AG04450 (cell line): ENCODE measurements at regions not wholly inside any gene's neighbourhood (a gene's known extent, or its start where the extent isn't known, plus 50 kb on each side); places are given as distances from the start of the nearest gene placed in this dataset.

ENCODE experiments used
- CTCF ChIA-PET: fragments of 300-600, 350-600 bp; formaldehyde crosslinking; extraction: SDS; loops from one replicate; lab custom pipeline; 2022; ENCODE audit warnings: antibody characterized with exemption, inconsistent platforms; lab: Charles Lee
- POLR2A ChIA-PET: fragments of 350-600 bp; formaldehyde crosslinking; extraction: SDS; loops from one replicate; lab custom pipeline; 2021; ENCODE audit warnings: antibody characterized with exemption, inconsistent platforms; lab: Yijun Ruan, JAX
- DNase-seq: peaks from one replicate; pipeline ENCODE4 v3.0.0-alpha.2; 2011; ENCODE audit warnings: low read depth, low spot score
- H3K27ac ChIP-seq: one replicate; pipeline ENCODE4 v1.5.1; 2012; ENCODE audit warnings: low read depth, low read length, control low read depth
- H3K27me3 ChIP-seq: one replicate; pipeline ENCODE4 v1.6.0; 2012; ENCODE audit warnings: low read length; ENCODE audit not compliant: control insufficient read depth, insufficient read depth
- H3K4me3 ChIP-seq: 2 replicates; pipeline ENCODE4 v1.5.1; 2011; ENCODE audit warnings: mild to moderate bottlenecking, low read depth, low read length, control low read depth
- H3K9me3 ChIP-seq: 2 replicates; pipeline ENCODE4 v1.5.1; 2012; ENCODE audit warnings: low read length; ENCODE audit not compliant: control insufficient read depth, insufficient read depth
- CTCF ChIP-seq: IDR thresholded peaks from 2 replicates; pipeline ENCODE4 v1.5.1; 2011; ENCODE audit warnings: low read depth, low read length, control low read depth, inconsistent platforms

GRCh38 chr9:81128701-81129100 is 560.6 kb downstream of the TLE1 start:
- TF ChIP-seq CTCF = no peak
- no peak overlapping the region for H3K4me3 ChIP-seq
- no peaks in the 10 kb centered on the region for H3K9me3 ChIP-seq
- DNase-seq = no peak
- ChIA-PET POLR2A (no interaction called here), CTCF (no interaction called here)
- H3K27ac ChIP-seq = no peak overlapping the region
- no peaks in the 10 kb centered on the region for H3K27me3 ChIP-seq

DNA sequence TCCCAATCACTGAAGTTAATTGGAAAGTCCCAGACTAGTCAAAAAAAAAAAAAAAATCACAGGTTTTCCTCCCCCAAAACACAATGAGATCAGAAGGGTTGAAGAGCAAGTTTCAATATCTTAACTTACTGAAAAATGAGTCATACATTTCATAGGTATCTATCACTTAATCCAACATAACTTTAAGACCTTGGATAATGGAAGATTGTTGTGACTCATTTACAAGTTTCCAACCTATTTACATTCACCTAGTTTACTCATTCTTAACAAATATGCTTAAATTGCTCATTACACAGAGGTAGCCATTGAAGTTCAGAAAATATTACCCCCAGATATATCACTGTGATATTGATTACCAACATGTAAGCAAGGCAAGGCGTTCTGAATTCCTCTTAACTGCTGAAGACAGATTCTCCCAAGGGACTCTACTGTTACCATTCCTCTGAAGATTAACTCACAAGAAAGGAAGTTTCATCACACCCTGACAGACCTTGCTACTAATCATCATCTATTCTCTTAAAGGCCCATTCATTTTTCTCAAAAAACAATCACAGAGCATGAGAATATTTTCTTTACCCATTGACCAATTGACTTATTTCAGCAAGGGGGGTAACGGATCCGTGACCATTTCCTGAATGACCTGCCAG is 563.8 kb downstream of the TLE1 start:
- H3K9me3 ChIP-seq = peaks cover 6% of the 10 kb centered on the region; the same call in 1 of the 2 replicates
- DNase-seq = no peak
- ChIA-PET POLR2A (no interaction called here), CTCF (interaction anchor here (0.6 kb wide), 1 partner anchor 1445 kb away, joined by 3 read pairs; no protein-coding TSS in a partner anchor)
- no peak for TF ChIP-seq CTCF
- no peaks in the 10 kb centered on the region for H3K27me3 ChIP-seq
- H3K4me3 ChIP-seq = no peak overlapping the region
- H3K27ac ChIP-seq = no peak overlapping the region

DNA sequence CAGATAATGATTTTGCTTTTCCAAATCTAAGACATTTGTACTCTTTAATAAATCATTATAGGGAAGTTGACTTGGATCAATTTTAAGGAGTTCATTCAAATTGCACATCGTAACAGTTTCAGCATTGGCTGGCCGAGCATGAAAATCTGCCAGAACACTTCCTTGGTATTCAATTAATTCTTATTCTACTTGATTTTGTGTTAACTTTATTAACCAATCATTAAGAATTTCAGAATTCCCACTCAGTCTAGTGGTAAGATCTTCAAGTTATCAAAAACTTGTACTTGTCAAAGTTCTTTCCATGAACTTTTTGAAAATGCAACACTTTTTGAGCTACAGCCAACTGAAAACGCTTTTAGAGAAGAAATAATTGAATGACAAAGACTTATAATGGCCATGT is 565.8 kb downstream of the TLE1 start:
- Histone ChIP-seq H3K27ac (no peak overlapping the region), H3K4me3 (no peak overlapping the region), H3K9me3 (peaks cover 6% of the 10 kb centered on the region; the same call in 1 of the 2 replicates), H3K27me3 (no peaks in the 10 kb centered on the region)
- no peak for DNase-seq
- ChIA-PET POLR2A (no interaction called here), CTCF (interaction anchor here (0.5 kb wide), 1 partner anchor 62 kb away, joined by 3 read pairs; no protein-coding TSS in a partner anchor)
- no peak for TF ChIP-seq CTCF

- Histone ChIP-seq H3K27me3 (no peaks in the 10 kb centered on the region), H3K27ac (no peak overlapping the region), H3K9me3 (peaks cover 6% of the 10 kb centered on the region; the same call in 1 of the 2 replicates), H3K4me3 (no peak overlapping the region)
- DNase-seq = no peak
- POLR2A ChIA-PET = no interaction called here
- CTCF ChIA-PET = no interaction called here
- no peak for TF ChIP-seq CTCF
Measured at GRCh38 chr9:81122749-81123148, 566.6 kb downstream of the TLE1 start.

GRCh38 chr9:81119591-81119990 is 569.8 kb downstream of the TLE1 start:
- CTCF ChIA-PET = interaction anchor here (0.7 kb wide), 1 partner anchor 1487 kb away, joined by 3 read pairs; no protein-coding TSS in a partner anchor
- no peak for DNase-seq
- H3K9me3 ChIP-seq = peaks cover 6% of the 10 kb centered on the region; the same call in 1 of the 2 replicates
- POLR2A ChIA-PET = interaction anchor here (0.7 kb wide), 2 partner anchors 20 to 471 kb away, joined by 6 read pairs; no protein-coding TSS in a partner anchor
- TF ChIP-seq CTCF = no peak
- H3K4me3 ChIP-seq = no peak overlapping the region
- no peak overlapping the region for H3K27ac ChIP-seq
- H3K27me3 ChIP-seq = no peaks in the 10 kb centered on the region
